SK-N-SH (cell line): ENCODE measurements at regions not wholly inside any gene's neighbourhood (a gene's known extent, or its start where the extent isn't known, plus 50 kb on each side); places are given as distances from the start of the nearest gene placed in this dataset.

ENCODE experiments used
- CTCF ChIA-PET: fragments of 300-600, 350-600 bp; formaldehyde crosslinking; extraction: SDS; loops from one replicate; lab custom pipeline; 2021; lab: Yijun Ruan, JAX
- POLR2A ChIA-PET: fragments of 350-600 bp; sonication (Branson Sonifier 250); formaldehyde crosslinking; extraction: SDS; loops from one replicate; lab custom pipeline; 2020; ENCODE audit warnings: antibody characterized with exemption, inconsistent platforms; lab: Yijun Ruan, JAX
- DNase-seq: peaks from one replicate; pipeline ENCODE4 v3.0.0; 2012
- H2AFZ ChIP-seq: fragments of 200-600 bp; sonication (generic); 2 replicates; pipeline ENCODE4 v1.8.1; 2016; ENCODE audit warnings: antibody characterized with exemption, mild to moderate bottlenecking, low read depth
- H3F3A ChIP-seq: fragments of 200-600 bp; sonication (generic); replicated peaks from 2 replicates; pipeline ENCODE3; 2016; ENCODE audit warnings: antibody characterized with exemption, mild to moderate bottlenecking; ENCODE audit not compliant: insufficient read depth
- H3K27ac ChIP-seq, 2 experiments: fragments of 200-500 bp in 1 of 2; fragments of 200-600 bp in 1 of 2; sonication (Bioruptor generic) in 1 of 2; sonication (generic), shearing (Covaris generic) in 1 of 2; 2 replicates each; pipeline versions ENCODE4 v1.5.1 to v1.6.1; 2014 to 2016; ENCODE audit warnings: low read depth in 2 of 2, inconsistent platforms in 1 of 2, low read length in 1 of 2, mild to moderate bottlenecking in 1 of 2, mixed read lengths in 1 of 2
- H3K27me3 ChIP-seq: fragments of 200-600 bp; sonication (generic), shearing (Covaris generic); 2 replicates; pipeline ENCODE4 v1.6.1; 2016; ENCODE audit warnings: mixed run types; ENCODE audit not compliant: insufficient read depth
- H3K36me3 ChIP-seq, 2 experiments: fragments of 200-500 bp in 1 of 2; fragments of 200-600 bp in 1 of 2; sonication (Bioruptor generic) in 1 of 2; sonication (generic) in 1 of 2; replicated peaks in 1 of 2; 2 replicates each; pipeline versions ENCODE3 to v1.5.1; 2014 to 2016; ENCODE audit warnings: low read length in 1 of 2, mild to moderate bottlenecking in 1 of 2; ENCODE audit not compliant: insufficient read depth in 2 of 2, control insufficient read depth in 1 of 2
- H3K4me1 ChIP-seq, 2 experiments: fragments of 200-500 bp in 1 of 2; fragments of 200-600 bp in 1 of 2; sonication (Bioruptor generic) in 1 of 2; sonication (generic), shearing (Covaris generic) in 1 of 2; 2 replicates each; pipeline versions ENCODE4 v1.5.1 to v1.6.1; 2014 to 2016; ENCODE audit warnings: low read depth in 1 of 2, low read length in 1 of 2, mixed run types in 1 of 2; ENCODE audit not compliant: insufficient read depth in 2 of 2, control insufficient read depth in 1 of 2
- H3K4me2 ChIP-seq: fragments of 200-600 bp; sonication (generic), shearing (Covaris generic); 2 replicates; pipeline ENCODE4 v1.6.1; 2017; ENCODE audit warnings: mixed run types
- H3K4me3 ChIP-seq, 2 experiments: fragments of 200-500 bp in 1 of 2; fragments of 200-600 bp in 1 of 2; sonication (Bioruptor generic) in 1 of 2; sonication (generic), shearing (Covaris generic) in 1 of 2; 2 replicates each; pipeline versions ENCODE4 v1.5.1 to v1.8.1; 2014 to 2016; ENCODE audit warnings: low read depth in 2 of 2, inconsistent platforms in 1 of 2, low read length in 1 of 2, mild to moderate bottlenecking in 1 of 2, mixed read lengths in 1 of 2, moderate library complexity in 1 of 2
- H3K79me2 ChIP-seq: fragments of 200-600 bp; sonication (generic); 2 replicates; pipeline ENCODE4 v1.8.1; 2017; ENCODE audit warnings: mild to moderate bottlenecking; ENCODE audit not compliant: insufficient read depth
- H3K9ac ChIP-seq: fragments of 200-600 bp; sonication (generic); 2 replicates; pipeline ENCODE4 v1.6.1; 2017; ENCODE audit warnings: mixed run types
- H3K9me2 ChIP-seq: fragments of 200-600 bp; sonication (generic); 2 replicates; pipeline ENCODE4 v1.6.1; 2017; ENCODE audit warnings: mixed run types
- H3K9me3 ChIP-seq: fragments of 200-600 bp; sonication (generic); 2 replicates; pipeline ENCODE4 v1.6.1; 2017; ENCODE audit warnings: mixed run types, mild to moderate bottlenecking, moderate library complexity
- H4K20me1 ChIP-seq: fragments of 200-600 bp; sonication (generic); 2 replicates; pipeline ENCODE4 v1.6.1; 2017; ENCODE audit warnings: mild to moderate bottlenecking, mixed run types; ENCODE audit not compliant: insufficient read depth
- CHD2 ChIP-seq: fragments of 150-350 bp; IDR thresholded peaks from 2 replicates; pipeline ENCODE4 v1.6.1; 2018; ENCODE audit warnings: low read length; ENCODE audit not compliant: partially characterized antibody
- FOSL2 ChIP-seq: IDR thresholded peaks from 2 replicates; pipeline ENCODE4 v1.4.0; 2012; ENCODE audit warnings: low read depth, mild to moderate bottlenecking, moderate library complexity, borderline replicate concordance
- GATA2 ChIP-seq: sonication (generic); formaldehyde crosslinking; IDR thresholded peaks from 2 replicates; pipeline ENCODE4 v1.5.0; 2020; ENCODE audit warnings: mild to moderate bottlenecking, missing genetic modification reagents
- NRF1 ChIP-seq: IDR thresholded peaks from 2 replicates; pipeline ENCODE4 v1.6.1; 2012; ENCODE audit warnings: low read depth, mild to moderate bottlenecking, low read length
- SIN3A ChIP-seq: IDR thresholded peaks from 2 replicates; pipeline ENCODE4 v1.6.1; 2012; ENCODE audit warnings: low read depth, mild to moderate bottlenecking, low read length, moderate library complexity, borderline replicate concordance
- YY1 ChIP-seq: IDR thresholded peaks from 2 replicates; pipeline ENCODE4 v1.4.0; 2012; ENCODE audit warnings: low read depth, mild to moderate bottlenecking
- WGBS: methylation state at CpG from one replicate; pipeline ENCODE4 v1.1.6; 2017; ENCODE audit warnings: low lambda C conversion rate; 5-methylcytosine and 5-hydroxymethylcytosine counted together
- TF ChIP-seq, protein P1 (sequence below): IDR thresholded peaks from 2 replicates; pipeline ENCODE4 v1.4.0; 2012; ENCODE audit warnings: low read depth, borderline replicate concordance
- TF ChIP-seq, protein P2 (sequence below): fragments of 150-350 bp; IDR thresholded peaks from 2 replicates; pipeline ENCODE4 v1.6.1; 2017; ENCODE audit warnings: antibody characterized with exemption, low read length, low read depth, borderline replicate concordance
- TF ChIP-seq, protein P3 (sequence below): fragments of 200-600 bp; sonication (generic); IDR thresholded peaks from 2 replicates; pipeline ENCODE4 v1.6.1; 2017; ENCODE audit warnings: antibody characterized with exemption, mild to moderate bottlenecking, moderate library complexity

DNA sequence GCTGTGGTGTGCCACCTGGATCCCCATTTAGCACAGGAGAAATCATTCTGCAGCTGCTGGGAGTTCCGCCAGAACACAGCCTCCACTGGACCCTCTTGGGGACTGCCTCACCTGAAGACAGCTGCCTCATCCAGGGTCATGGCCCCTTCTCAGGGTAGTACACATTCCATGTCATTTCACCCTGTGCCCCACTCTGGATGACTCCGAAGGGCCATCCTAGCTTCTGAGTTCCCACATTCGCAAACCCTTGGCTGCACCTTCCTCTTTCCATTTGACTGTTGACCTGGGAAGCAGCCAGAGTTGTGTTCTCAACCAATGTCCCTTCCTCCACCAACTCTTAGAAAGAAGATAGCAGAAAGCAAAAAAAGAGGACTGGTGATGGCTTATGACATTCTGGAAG is 125.6 kb upstream of the TBX20 start:
- no peak overlapping the region for H3K9ac ChIP-seq
- no peak overlapping the region for H3K27ac ChIP-seq
- H3K4me1 ChIP-seq: peaks cover 0 to 8% of the 10 kb centered on the region in 2 experiments; a peak in 1 of 4 replicates
- no peaks in the 10 kb centered on the region for H4K20me1 ChIP-seq
- TF ChIP-seq, protein P1, sequence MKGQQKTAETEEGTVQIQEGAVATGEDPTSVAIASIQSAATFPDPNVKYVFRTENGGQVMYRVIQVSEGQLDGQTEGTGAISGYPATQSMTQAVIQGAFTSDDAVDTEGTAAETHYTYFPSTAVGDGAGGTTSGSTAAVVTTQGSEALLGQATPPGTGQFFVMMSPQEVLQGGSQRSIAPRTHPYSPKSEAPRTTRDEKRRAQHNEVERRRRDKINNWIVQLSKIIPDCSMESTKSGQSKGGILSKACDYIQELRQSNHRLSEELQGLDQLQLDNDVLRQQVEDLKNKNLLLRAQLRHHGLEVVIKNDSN: no peak
- TF ChIP-seq, protein P2, sequence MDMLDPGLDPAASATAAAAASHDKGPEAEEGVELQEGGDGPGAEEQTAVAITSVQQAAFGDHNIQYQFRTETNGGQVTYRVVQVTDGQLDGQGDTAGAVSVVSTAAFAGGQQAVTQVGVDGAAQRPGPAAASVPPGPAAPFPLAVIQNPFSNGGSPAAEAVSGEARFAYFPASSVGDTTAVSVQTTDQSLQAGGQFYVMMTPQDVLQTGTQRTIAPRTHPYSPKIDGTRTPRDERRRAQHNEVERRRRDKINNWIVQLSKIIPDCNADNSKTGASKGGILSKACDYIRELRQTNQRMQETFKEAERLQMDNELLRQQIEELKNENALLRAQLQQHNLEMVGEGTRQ: no peak
- H3K79me2 ChIP-seq: no peaks in the 10 kb centered on the region
- H3K9me2 ChIP-seq: no peaks in the 10 kb centered on the region
- H3F3A ChIP-seq: no peaks in the 10 kb centered on the region
- no peaks in the 10 kb centered on the region for H3K36me3 ChIP-seq
- no peak overlapping the region for H3K4me3 ChIP-seq
- no peak for DNase-seq
- no peaks in the 10 kb centered on the region for H3K9me3 ChIP-seq
- H3K4me2 ChIP-seq: no peak overlapping the region
- no peak overlapping the region for H2AFZ ChIP-seq
- ChIA-PET CTCF (interaction anchor here (1.1 to 2.4 kb wide), 5 partner anchors 45 to 245 kb away, joined by 3 to 15 read pairs (median 7); no protein-coding TSS in a partner anchor), POLR2A (no interaction called here)
- H3K27me3 ChIP-seq: peaks cover 6% of the 10 kb centered on the region; the same call in 1 of the 2 replicates
- WGBS: 70% methylated on average over 3 of the region's 3 CpGs

DNA sequence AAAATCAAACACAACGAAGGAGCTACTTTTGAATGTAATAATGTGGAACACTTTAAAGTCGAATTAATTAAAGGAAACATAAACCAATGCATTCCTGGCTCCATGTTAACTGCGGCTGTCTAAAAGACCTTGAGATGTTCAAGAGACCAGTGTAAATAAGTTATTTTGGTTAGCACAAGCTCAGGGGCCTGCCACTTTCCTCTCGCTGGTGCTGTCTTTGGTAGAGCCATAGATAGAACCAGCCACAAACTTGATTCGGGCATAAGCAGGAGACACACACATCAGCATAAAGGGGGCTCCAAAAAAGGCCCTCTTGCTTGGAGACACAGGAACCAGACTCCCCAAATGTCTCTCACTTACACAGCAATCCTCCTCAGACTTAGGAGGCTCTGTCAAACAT is 121.6 kb upstream of the TBX20 start:
- 22% methylated on average over 5 of the region's 5 CpGs for WGBS
- Histone ChIP-seq H3K27ac (no peak overlapping the region), H2AFZ (no peak overlapping the region), H4K20me1 (no peaks in the 10 kb centered on the region), H3K4me2 (no peak overlapping the region), H3F3A (no peaks in the 10 kb centered on the region), H3K36me3 (no peaks in the 10 kb centered on the region), H3K4me3 (no peak overlapping the region), H3K27me3 (peaks cover 6% of the 10 kb centered on the region; the same call in 1 of the 2 replicates), H3K4me1 (peaks cover 0 to 21% of the 10 kb centered on the region in 2 experiments; a peak in 2 of 4 replicates), H3K79me2 (no peaks in the 10 kb centered on the region), H3K9me2 (no peaks in the 10 kb centered on the region), H3K9ac (no peak overlapping the region), H3K9me3 (no peaks in the 10 kb centered on the region)
- POLR2A ChIA-PET: no interaction called here
- TF ChIP-seq FOSL2: no peak
- TF ChIP-seq, protein P3, sequence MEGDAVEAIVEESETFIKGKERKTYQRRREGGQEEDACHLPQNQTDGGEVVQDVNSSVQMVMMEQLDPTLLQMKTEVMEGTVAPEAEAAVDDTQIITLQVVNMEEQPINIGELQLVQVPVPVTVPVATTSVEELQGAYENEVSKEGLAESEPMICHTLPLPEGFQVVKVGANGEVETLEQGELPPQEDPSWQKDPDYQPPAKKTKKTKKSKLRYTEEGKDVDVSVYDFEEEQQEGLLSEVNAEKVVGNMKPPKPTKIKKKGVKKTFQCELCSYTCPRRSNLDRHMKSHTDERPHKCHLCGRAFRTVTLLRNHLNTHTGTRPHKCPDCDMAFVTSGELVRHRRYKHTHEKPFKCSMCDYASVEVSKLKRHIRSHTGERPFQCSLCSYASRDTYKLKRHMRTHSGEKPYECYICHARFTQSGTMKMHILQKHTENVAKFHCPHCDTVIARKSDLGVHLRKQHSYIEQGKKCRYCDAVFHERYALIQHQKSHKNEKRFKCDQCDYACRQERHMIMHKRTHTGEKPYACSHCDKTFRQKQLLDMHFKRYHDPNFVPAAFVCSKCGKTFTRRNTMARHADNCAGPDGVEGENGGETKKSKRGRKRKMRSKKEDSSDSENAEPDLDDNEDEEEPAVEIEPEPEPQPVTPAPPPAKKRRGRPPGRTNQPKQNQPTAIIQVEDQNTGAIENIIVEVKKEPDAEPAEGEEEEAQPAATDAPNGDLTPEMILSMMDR: no peak
- no peak for DNase-seq
- CTCF ChIA-PET: interaction anchor here (0.6 to 3.0 kb wide), 2 partner anchors 11 to 145 kb away, joined by 3 to 11 read pairs; no protein-coding TSS in a partner anchor

DNA sequence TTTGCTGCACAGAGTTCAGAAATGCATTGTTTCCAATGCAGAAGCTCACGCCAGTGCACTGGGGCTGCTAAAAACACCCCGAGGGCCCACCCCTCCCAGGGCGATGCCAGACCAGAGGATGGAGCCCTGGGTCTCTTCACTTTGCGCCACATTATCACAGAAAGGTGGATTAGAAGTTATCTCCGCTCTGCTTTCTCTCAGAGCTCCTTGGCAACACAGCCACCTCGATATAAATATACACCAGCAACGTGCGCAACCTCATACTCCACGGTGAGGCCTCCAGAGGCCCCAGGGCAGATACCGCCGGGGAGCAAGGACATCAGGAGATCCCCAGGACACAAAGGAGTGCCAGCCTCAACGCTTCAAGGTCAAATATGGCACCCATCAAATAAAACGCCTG is 121.0 kb upstream of the TBX20 start:
- WGBS: 38% methylated on average over 13 of the region's 13 CpGs
- H3K36me3 ChIP-seq: no peaks in the 10 kb centered on the region
- H3K9me3 ChIP-seq: no peaks in the 10 kb centered on the region
- no peaks in the 10 kb centered on the region for H4K20me1 ChIP-seq
- peaks cover 6% of the 10 kb centered on the region; the same call in 1 of the 2 replicates for H3K27me3 ChIP-seq
- TF ChIP-seq CHD2 (no peak), NRF1 (no peak), GATA2 (no peak), SIN3A (no peak), YY1 (no peak)
- TF ChIP-seq, protein P2: no peak
- H3F3A ChIP-seq: no peaks in the 10 kb centered on the region
- no peak overlapping the region for H3K4me3 ChIP-seq
- ChIA-PET CTCF (interaction anchor here (0.9 to 3.0 kb wide), 2 partner anchors 17 to 145 kb away, joined by 3 to 11 read pairs; no protein-coding TSS in a partner anchor), POLR2A (no interaction called here)
- H3K79me2 ChIP-seq: no peaks in the 10 kb centered on the region
- H3K9me2 ChIP-seq: no peaks in the 10 kb centered on the region
- no peak overlapping the region for H2AFZ ChIP-seq
- peaks cover 0 to 24% of the 10 kb centered on the region in 2 experiments; a peak in 2 of 4 replicates for H3K4me1 ChIP-seq
- H3K9ac ChIP-seq: no peak overlapping the region
- no peak overlapping the region for H3K4me2 ChIP-seq
- H3K27ac ChIP-seq: no peak overlapping the region
- DNase-seq: no peak
